Natural killer cell treated with Interleukin-12 subunit alpha and Interleukin-12 subunit beta and Interleukin-15 and Interleukin-18, amount 100 ng/mL, for 72 hours (primary cell): ENCODE measurements at regions not wholly inside any gene's neighbourhood (a gene's known extent, or its start where the extent isn't known, plus 50 kb on each side); places are given as distances from the start of the nearest gene placed in this dataset.

Experiments used
- ATAC-seq, 2 donors: fragments of 150-1000 bp; cut with Tn5 transposase in 1 of 2; sonication (Bioruptor Pico), chemical (Tn5 transposase) in 1 of 2; 2 replicates each; pipeline ENCODE4 v1.10.0; 2021
- DNase-seq: peaks from one replicate; pipeline ENCODE4 v3.0.0; 2022; ENCODE audit warnings: low spot score
- H3K27ac Mint-ChIP-seq, 2 donors: 1 replicate in 1 of 2; 2 replicates in 1 of 2; pipeline ENCODE4 v1.8.0; 2022; ENCODE audit warnings: mixed read lengths in 2 of 2, mild to moderate bottlenecking in 1 of 2, moderate library complexity in 1 of 2
- H3K27me3 Mint-ChIP-seq, 2 donors: 1 replicate in 1 of 2; 2 replicates in 1 of 2; pipeline ENCODE4 v1.8.0; 2022; ENCODE audit warnings: mixed read lengths in 2 of 2
- H3K36me3 Mint-ChIP-seq: one replicate; pipeline ENCODE4 v1.8.0; 2022; ENCODE audit warnings: mixed read lengths
- H3K4me1 Mint-ChIP-seq, 2 donors: 1 replicate in 1 of 2; 2 replicates in 1 of 2; pipeline ENCODE4 v1.8.0; 2022; ENCODE audit warnings: low read depth in 2 of 2, mixed read lengths in 2 of 2, mild to moderate bottlenecking in 1 of 2
- H3K4me3 Mint-ChIP-seq: one replicate; pipeline ENCODE4 v1.8.0; 2022; ENCODE audit warnings: mixed read lengths
- H3K9me3 Mint-ChIP-seq: 2 replicates; pipeline ENCODE4 v1.8.0; 2022; ENCODE audit warnings: mixed read lengths

DNA sequence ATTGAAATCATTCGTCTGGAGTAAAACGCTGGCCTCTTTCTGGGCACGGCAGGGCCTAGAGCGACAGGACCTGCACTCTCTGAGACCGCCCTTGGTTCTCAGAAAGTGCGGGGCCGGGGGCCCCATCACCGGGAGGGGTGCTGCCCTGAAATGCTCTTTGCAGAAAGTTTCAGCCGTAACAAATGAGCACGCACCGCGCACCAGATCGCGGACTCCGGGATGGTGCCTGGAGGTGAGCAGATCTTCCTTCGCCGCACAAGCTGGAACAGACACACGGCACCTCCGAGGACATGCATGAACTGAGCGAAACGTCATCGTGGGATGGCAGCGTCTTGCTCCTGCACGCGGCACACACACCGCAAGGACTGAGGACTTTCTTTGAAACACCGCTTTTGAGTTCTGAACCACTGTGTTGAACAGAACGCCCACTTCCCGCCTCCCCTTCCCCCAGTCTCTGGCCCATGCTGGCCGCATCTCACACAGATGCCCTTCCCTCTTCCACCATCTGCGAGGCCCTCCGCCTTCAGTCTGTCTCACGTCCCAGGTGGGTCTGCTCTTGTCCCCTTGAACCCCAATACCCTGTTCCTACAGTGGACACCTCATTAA, 538.7 kb upstream of the MGMT start:
- peaks cover 15 to 20% of the 10 kb centered on the region in 2 donors for H3K27me3 Mint-ChIP-seq
- no peaks in the 10 kb centered on the region for H3K36me3 Mint-ChIP-seq
- H3K27ac Mint-ChIP-seq: no peak overlapping the region
- DNase-seq (no peak), ATAC-seq (no peak)
- no peaks in the 10 kb centered on the region for H3K9me3 Mint-ChIP-seq
- no peaks in the 10 kb centered on the region for H3K4me1 Mint-ChIP-seq
- H3K4me3 Mint-ChIP-seq: no peak overlapping the region

DNA sequence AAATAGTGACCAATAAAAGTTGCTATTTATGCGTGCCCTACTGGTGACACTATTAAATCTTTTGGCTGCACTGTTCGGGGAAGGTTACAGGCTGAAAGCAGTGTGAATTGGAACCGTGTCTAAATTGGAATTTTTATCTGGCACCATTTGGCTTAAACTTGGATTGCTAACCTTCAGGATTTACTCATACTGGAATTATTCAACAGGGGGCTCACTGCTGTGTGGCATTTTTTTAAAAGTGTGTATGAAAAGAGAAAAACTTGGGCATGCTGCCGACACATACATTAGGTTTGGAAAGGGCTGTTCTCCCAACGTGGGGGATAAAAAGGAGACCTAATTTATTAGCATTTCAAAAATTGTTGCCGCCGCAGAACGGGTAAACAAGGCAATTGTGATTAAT, 537.9 kb upstream of the MGMT start:
- H3K9me3 Mint-ChIP-seq: no peaks in the 10 kb centered on the region
- no peaks in the 10 kb centered on the region for H3K36me3 Mint-ChIP-seq
- no peak overlapping the region for H3K4me3 Mint-ChIP-seq
- DNase-seq (no peak), ATAC-seq (no peak)
- no peak overlapping the region for H3K27ac Mint-ChIP-seq
- peaks cover 10 to 17% of the 10 kb centered on the region in 2 donors for H3K27me3 Mint-ChIP-seq
- no peaks in the 10 kb centered on the region for H3K4me1 Mint-ChIP-seq

DNA sequence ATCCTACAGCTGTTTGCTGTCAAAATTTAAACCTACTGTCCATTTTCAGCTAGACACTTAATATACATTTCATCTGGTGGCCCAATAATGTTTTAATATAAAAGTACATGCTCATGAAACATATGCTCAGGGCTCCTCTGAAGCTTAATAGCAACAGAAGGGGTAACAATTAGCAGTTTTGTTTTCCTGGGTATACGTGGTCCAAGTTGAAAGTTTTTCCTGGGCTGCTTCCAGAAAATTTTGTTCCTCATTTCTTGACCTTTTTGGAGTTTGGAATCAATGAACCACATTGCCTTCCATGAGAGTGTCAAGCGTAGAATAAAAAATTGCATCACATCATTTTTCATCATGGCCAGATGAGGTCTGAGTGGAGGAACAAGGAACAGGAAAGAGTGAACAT, 537.3 kb upstream of the MGMT start:
- H3K27ac Mint-ChIP-seq: no peak overlapping the region
- no peaks in the 10 kb centered on the region for H3K4me1 Mint-ChIP-seq
- no peaks in the 10 kb centered on the region for H3K36me3 Mint-ChIP-seq
- H3K27me3 Mint-ChIP-seq: peaks cover 7 to 17% of the 10 kb centered on the region in 2 donors
- no peak overlapping the region for H3K4me3 Mint-ChIP-seq
- no peak for DNase-seq
- H3K9me3 Mint-ChIP-seq: no peaks in the 10 kb centered on the region
- no peak for ATAC-seq

DNA sequence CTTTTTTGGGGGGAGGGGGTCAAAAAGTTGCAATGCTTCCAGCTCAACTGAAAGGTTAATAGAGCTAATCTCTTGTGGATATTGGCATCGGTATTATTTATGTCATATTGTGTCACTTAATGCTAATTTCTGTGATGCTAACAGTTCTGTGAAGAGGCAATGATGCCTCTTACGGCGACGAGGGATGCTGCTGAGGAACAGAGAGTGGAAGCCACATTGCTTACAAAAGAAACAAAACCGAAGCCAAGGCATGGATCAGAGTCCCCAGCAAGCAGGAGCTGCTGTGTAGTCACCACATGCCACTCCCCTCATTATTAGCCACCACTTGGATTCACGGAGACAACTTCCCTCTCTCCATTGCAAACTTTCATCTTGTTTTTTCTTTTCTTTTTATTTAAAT, 536.5 kb upstream of the MGMT start:
- Mint-ChIP-seq H3K27me3 (peaks cover 7 to 16% of the 10 kb centered on the region in 2 donors), H3K9me3 (no peaks in the 10 kb centered on the region), H3K36me3 (no peaks in the 10 kb centered on the region), H3K4me3 (no peak overlapping the region), H3K27ac (no peak overlapping the region), H3K4me1 (no peaks in the 10 kb centered on the region)
- no peak for DNase-seq
- no peak for ATAC-seq

DNA sequence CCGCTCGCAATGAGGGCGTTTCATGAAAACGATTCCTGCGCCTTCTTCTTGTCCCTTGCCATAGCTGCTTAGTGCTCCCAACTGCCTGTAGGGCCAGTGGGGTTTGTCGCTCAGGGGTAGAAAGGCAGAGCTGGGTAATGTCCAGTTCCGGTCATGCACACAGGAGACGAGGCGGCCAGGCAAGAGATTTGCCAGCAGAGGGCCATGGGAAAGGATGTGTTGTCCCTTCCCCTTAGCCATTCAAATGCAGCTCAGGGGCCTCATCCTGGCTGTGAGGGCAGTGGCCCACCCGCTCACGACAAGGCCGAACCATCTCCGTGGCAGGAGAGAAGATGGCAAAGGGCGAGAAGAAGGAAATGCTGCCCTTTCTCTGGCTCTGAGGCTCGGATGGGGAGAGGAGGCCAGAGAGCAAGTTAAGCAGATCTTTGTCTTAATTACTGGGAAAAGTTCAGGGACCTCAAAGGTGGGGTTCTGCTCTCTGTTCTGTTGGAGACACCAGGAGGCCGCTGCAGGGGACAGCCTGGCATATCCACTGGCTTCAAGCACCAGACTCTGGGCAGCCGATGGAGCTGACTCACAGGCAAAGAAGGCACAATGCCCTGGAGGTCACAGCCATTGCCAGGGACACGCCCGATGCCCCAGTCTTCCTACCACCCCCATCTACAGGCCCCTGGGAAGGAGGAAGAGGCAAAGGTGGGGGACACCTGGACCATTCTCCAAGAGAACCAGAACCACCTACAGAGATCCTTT, 534.8 kb upstream of the MGMT start:
- H3K27ac Mint-ChIP-seq: no peak overlapping the region
- H3K4me1 Mint-ChIP-seq: no peaks in the 10 kb centered on the region
- no peak overlapping the region for H3K4me3 Mint-ChIP-seq
- DNase-seq: no peak
- no peaks in the 10 kb centered on the region for H3K9me3 Mint-ChIP-seq
- no peaks in the 10 kb centered on the region for H3K36me3 Mint-ChIP-seq
- H3K27me3 Mint-ChIP-seq: peaks cover 13 to 15% of the 10 kb centered on the region in 2 donors
- ATAC-seq: no peak

DNA sequence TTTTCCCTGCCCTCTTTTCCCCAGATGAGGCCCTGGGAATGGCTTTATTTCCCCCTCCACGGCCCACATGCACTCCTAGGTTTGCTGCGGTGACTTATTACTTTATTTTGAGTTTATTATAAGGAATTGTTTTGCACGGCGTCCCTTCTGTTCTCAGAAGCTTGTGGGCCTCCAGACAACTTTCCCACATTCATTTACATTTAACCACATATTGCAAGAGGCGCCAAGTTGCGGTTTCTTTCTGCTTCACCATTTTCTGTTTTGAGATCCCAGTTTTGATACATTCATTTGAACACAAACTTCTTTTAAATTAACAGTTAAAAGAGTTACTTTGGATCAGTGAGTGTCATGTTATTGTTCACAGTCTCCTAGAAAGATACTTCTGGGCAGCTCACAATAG, 532.5 kb upstream of the MGMT start:
- no peak overlapping the region for H3K27ac Mint-ChIP-seq
- DNase-seq: no peak
- no peak overlapping the region for H3K4me3 Mint-ChIP-seq
- H3K9me3 Mint-ChIP-seq: no peaks in the 10 kb centered on the region
- H3K4me1 Mint-ChIP-seq: no peaks in the 10 kb centered on the region
- H3K27me3 Mint-ChIP-seq: peaks cover 14 to 27% of the 10 kb centered on the region in 2 donors
- H3K36me3 Mint-ChIP-seq: no peaks in the 10 kb centered on the region
- no peak for ATAC-seq

DNA sequence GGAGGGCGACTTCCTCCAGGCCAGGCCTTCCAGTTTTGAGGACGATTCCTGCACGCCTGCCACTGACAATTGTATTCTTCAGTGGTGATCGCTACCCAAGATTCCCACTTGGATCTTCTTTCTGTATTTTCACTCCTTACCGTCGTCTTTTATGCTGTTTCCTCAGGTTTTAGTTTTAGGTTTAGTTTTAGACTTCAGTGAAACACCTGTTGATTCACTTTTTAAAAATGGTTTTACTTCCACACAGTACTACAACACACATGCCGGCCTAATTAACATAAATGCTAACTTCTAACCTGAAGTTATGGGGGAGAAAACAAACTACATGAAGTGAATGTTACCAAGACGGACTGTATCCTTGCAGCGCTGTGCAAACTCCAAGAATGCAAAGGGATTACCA, 530.6 kb upstream of the MGMT start:
- no peaks in the 10 kb centered on the region for H3K36me3 Mint-ChIP-seq
- H3K27me3 Mint-ChIP-seq: peaks cover 13 to 40% of the 10 kb centered on the region in 2 donors
- no peaks in the 10 kb centered on the region for H3K9me3 Mint-ChIP-seq
- no peak overlapping the region for H3K27ac Mint-ChIP-seq
- ATAC-seq (no peak), DNase-seq (no peak)
- H3K4me3 Mint-ChIP-seq: no peak overlapping the region
- H3K4me1 Mint-ChIP-seq: no peaks in the 10 kb centered on the region

DNA sequence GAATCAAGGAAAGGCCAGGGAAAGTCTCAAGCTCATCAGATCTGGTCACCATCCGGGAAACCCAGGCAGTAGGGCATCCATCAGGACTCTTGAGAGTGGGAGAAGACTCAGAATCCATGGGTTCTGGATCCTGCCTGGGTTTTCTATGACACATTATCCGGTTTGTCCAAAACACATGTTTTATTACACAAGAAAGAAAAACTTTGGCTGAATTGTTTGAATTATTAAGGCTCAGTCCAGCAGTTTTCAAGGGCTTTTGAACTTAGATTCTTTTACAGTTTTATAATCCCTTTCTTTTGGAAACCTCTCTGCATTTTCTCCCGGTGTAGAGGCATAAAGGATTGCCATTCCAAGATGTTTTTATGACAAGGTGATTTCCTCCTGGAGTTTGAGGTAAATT, 528.5 kb upstream of the MGMT start:
- no peak overlapping the region for H3K27ac Mint-ChIP-seq
- H3K9me3 Mint-ChIP-seq: no peaks in the 10 kb centered on the region
- no peak for ATAC-seq
- H3K4me3 Mint-ChIP-seq: no peak overlapping the region
- no peaks in the 10 kb centered on the region for H3K36me3 Mint-ChIP-seq
- peaks cover 4 to 42% of the 10 kb centered on the region in 2 donors for H3K27me3 Mint-ChIP-seq
- no peak for DNase-seq
- H3K4me1 Mint-ChIP-seq: no peaks in the 10 kb centered on the region

DNA sequence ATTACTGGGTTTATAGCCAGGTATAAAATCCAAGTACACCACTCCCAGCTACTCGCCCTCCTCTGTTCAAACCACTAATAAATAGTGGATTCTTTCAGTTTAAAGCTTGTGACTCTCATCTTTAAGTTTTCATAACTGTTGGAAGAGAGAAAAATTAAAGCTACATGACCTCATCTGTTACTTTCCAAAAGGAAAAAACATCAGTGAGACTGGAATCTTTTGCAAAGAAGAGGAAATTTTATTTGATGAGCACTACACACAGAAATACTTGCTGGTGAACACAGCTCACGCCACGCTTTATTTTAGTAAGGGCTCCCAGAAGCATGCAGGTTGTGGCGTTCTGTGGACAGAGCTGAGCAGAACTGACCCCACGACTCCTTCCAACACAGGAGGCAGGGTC, 527.0 kb upstream of the MGMT start:
- Mint-ChIP-seq H3K27ac (no peak overlapping the region), H3K4me3 (no peak overlapping the region), H3K36me3 (no peaks in the 10 kb centered on the region), H3K9me3 (peaks cover 6% of the 10 kb centered on the region), H3K27me3 (peaks cover 4 to 35% of the 10 kb centered on the region in 2 donors), H3K4me1 (no peaks in the 10 kb centered on the region)
- ATAC-seq: no peak
- DNase-seq: no peak

DNA sequence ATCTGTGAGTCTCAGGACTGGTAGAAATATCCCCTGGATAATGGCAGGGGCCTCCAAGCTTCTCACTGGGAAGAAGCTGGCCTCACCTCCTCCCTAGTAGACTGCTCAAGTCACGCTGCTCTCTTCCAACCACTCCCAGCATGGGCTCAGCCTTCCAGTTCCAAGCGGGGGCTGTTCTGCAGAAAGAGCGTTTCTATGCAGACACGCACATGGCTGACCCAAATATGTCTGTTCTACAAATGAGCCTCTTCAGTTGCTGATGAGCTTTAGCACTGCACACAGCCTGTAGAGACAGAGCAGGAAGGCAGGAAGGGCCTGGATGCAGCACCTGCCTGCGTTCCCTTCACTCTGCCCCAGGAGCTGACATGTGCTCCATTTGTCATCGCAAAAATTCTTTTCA, 523.9 kb upstream of the MGMT start:
- Mint-ChIP-seq H3K36me3 (no peaks in the 10 kb centered on the region), H3K4me3 (no peak overlapping the region), H3K27me3 (peaks cover 4 to 25% of the 10 kb centered on the region in 2 donors), H3K27ac (no peak overlapping the region), H3K4me1 (no peaks in the 10 kb centered on the region), H3K9me3 (peaks cover 12% of the 10 kb centered on the region)
- ATAC-seq (no peak), DNase-seq (no peak)

DNA sequence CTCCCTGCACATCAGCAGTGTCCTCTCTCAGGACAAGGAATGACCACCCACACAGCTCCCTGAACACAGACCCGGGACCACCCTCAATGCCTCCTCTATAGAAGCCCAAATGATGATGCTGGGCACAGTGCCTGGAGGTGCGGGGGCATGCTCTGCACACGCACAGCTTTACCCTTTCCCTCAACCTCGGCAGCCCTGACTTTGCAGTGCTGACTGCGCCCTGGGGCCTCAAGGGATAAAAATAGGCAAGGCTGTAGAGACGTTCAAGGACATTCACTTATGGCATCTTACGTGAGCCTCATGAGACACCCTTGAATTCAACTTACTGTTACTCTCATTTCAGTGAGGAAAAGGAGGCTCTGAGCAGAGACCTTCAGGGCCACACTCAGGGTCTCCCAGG, 521.6 kb upstream of the MGMT start:
- ATAC-seq: no peak
- Mint-ChIP-seq H3K9me3 (peaks cover 12% of the 10 kb centered on the region), H3K36me3 (no peaks in the 10 kb centered on the region), H3K4me3 (no peak overlapping the region), H3K27me3 (peaks cover 0 to 12% of the 10 kb centered on the region in 2 donors), H3K27ac (no peak overlapping the region), H3K4me1 (no peaks in the 10 kb centered on the region)
- DNase-seq: no peak

DNA sequence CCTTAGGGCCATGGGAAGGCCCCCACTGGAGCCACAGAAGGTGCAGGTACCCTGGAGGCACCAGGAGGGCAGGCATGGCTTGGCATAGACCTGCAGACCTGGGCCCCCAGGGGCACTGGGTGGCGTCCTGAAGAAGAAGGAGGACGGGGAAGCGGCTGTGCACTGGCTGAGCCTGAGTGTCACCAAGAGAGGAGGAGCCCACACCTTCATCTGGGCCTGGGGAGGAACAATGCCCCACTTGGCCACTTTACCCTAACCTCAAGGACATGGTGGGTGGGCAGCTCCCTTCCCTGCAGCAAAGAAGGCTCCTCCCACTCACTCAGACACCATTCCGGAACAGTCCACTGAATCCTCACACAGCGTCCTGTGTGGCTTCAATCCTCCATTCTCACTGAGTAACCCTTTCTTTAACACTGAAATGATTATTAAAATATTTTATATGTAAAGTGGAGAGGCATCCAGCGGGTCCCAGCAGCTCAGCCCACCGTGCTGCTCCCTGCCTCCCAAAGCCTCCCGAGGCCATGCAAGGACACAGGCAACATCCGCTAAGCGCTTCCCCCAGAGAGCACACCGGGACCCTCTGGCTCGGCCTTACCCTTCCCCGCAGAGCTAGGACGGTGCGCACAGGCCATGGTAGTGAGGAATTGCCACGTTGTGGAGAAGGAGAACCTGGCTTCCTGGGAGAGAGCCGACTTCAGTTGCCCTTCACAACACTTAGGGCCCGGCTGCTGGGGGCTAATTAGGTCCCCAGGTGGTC, 516.7 kb upstream of the MGMT start:
- Mint-ChIP-seq H3K36me3 (no peaks in the 10 kb centered on the region), H3K4me1 (no peaks in the 10 kb centered on the region), H3K27ac (no peak overlapping the region), H3K9me3 (peaks cover 6% of the 10 kb centered on the region), H3K27me3 (no peaks in the 10 kb centered on the region), H3K4me3 (no peak overlapping the region)
- DNase-seq: no peak
- ATAC-seq: no peak

DNA sequence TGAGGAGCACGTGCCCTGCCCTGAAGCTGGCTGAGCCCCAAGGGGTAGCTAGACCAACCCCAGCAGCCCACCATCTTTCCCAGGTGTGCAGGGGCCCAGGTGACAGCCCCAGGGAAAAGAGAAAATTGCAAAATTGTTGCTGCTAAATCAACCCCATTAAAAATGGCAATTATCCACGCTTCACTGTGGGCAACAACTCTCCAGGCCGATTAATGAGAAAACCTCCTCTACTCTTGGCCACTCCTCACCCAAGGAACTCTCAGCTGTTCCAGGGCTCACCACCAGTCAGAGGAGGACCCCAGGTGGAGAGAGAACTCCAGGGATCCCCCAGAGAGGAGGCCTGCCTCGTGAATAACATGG, 516.1 kb upstream of the MGMT start:
- H3K36me3 Mint-ChIP-seq: no peaks in the 10 kb centered on the region
- no peak overlapping the region for H3K27ac Mint-ChIP-seq
- H3K4me3 Mint-ChIP-seq: no peak overlapping the region
- DNase-seq (no peak), ATAC-seq (no peak)
- H3K9me3 Mint-ChIP-seq: peaks cover 6% of the 10 kb centered on the region
- H3K4me1 Mint-ChIP-seq: no peaks in the 10 kb centered on the region
- H3K27me3 Mint-ChIP-seq: no peaks in the 10 kb centered on the region

DNA sequence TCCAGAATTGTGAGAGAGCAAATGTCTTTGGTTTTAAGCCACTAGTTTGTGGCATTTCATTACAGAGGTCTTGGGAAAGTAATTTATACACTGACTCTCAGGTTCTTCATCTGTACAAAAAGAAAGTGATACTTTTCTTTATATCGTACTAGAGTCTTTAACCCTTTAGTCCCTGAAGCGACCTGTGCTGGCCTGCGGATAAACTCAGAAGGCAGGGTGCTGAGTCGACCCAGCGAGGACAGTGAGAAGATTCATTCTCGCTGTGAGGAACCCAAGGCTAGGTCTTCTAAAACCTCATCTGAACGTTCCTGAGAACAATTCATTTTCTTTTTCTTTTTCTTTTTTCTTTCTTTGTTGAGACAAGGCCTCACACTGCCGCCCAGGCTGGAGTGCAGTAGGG, 514.2 kb upstream of the MGMT start:
- Mint-ChIP-seq H3K4me1 (no peaks in the 10 kb centered on the region), H3K36me3 (no peaks in the 10 kb centered on the region), H3K27me3 (no peaks in the 10 kb centered on the region), H3K27ac (no peak overlapping the region), H3K9me3 (no peaks in the 10 kb centered on the region), H3K4me3 (no peak overlapping the region)
- DNase-seq: no peak
- ATAC-seq: no peak
